Fibroblast of pulmonary artery (primary cell): ENCODE measurements at regions not wholly inside any gene's neighbourhood (a gene's known extent, or its start where the extent isn't known, plus 50 kb on each side); places are given as distances from the start of the nearest gene placed in this dataset.
A peak's percentile ranks its signal among the peaks of the same experiment; 100 is the strongest.

Experiments
- DNase-seq: peaks from one replicate; pipeline ENCODE4 v3.0.0-alpha.2; 2010; ENCODE audit warnings: low read depth
- H3K4me3 ChIP-seq: replicated peaks from 2 replicates; pipeline ENCODE4 v1.5.1; 2011; ENCODE audit warnings: low read depth, mild to moderate bottlenecking, control low read depth, low read length, moderate library complexity
- CTCF ChIP-seq: IDR thresholded peaks from 2 replicates; pipeline ENCODE4 v1.5.1; 2011; ENCODE audit warnings: mild to moderate bottlenecking, control low read depth, low read length, inconsistent platforms; ENCODE audit errors: missing control alignments

GRCh38 chr5:60346393-60346792, 353.6 kb downstream of the DEPDC1B start:
- no peak for TF ChIP-seq CTCF
- DNase-seq: no peak
- no peak overlapping the region for H3K4me3 ChIP-seq

GRCh38 chr5:60343102-60343501, 356.9 kb downstream of the DEPDC1B start:
- H3K4me3 ChIP-seq: no peak overlapping the region
- DNase-seq: no peak
- no peak for TF ChIP-seq CTCF

- DNase-seq: no peak
- no peak overlapping the region for H3K4me3 ChIP-seq
- no peak for TF ChIP-seq CTCF
Observed at GRCh38 chr5:60340965-60341471, 358.9 kb downstream of the DEPDC1B start.

GRCh38 chr5:60340326-60340725, 359.6 kb downstream of the DEPDC1B start:
- H3K4me3 ChIP-seq: no peak overlapping the region
- no peak for DNase-seq
- TF ChIP-seq CTCF: no peak

- H3K4me3 ChIP-seq: no peak overlapping the region
- DNase-seq: peak; percentile 16
- no peak for TF ChIP-seq CTCF
Observed at GRCh38 chr5:60339691-60340201, 360.2 kb downstream of the DEPDC1B start.

- H3K4me3 ChIP-seq: no peak overlapping the region
- DNase-seq: no peak
- TF ChIP-seq CTCF: no peak
Observed at GRCh38 chr5:60338846-60339245, 361.1 kb downstream of the DEPDC1B start.

GRCh38 chr5:60336491-60336890, 363.5 kb downstream of the DEPDC1B start:
- DNase-seq: no peak
- no peak overlapping the region for H3K4me3 ChIP-seq
- no peak for TF ChIP-seq CTCF
